ENCODE measurements at regions not wholly inside any gene's neighbourhood (a gene's known extent, or its start where the extent isn't known, plus 50 kb on each side); places are given as distances from the start of the nearest gene placed in this dataset.

GRCh38 chr11:42720716-42721563 lies 590.9 kb upstream of the API5 start:
- Histone ChIP-seq H3K9me1 (replicated peaks; ENCODE audit: control insufficient read depth, extremely low read depth, insufficient read depth, low read length) (no peaks in the 10 kb centered on the region), H3K4me3 (replicated peaks in 1 of 3; ENCODE audit: insufficient read depth in 1 of 3, low read depth in 1 of 3, low read length in 3 of 3) (no peak overlapping the region), H4K20me1 (replicated peaks; ENCODE audit: control insufficient read depth, extremely low read depth, insufficient read depth, low read length) (no peaks in the 10 kb centered on the region), H3K9me3 (replicated peaks; ENCODE audit: control insufficient read depth, insufficient read depth, low read length) (no peaks in the 10 kb centered on the region), H3K27me3 (ENCODE audit: control insufficient read depth in 2 of 2, insufficient read depth in 2 of 2, low read length in 2 of 2) (no peaks in the 10 kb centered on the region), H3K79me2 (ENCODE audit: control insufficient read depth, insufficient read depth, low read length) (no peaks in the 10 kb centered on the region), H3K27ac (ENCODE audit: insufficient read depth, low read depth, low read length) (no peak overlapping the region), H3K36me3 (ENCODE audit: control insufficient read depth in 2 of 2, extremely low read depth in 1 of 2, insufficient read depth in 2 of 2, low read length in 2 of 2) (no peaks in the 10 kb centered on the region), H3K9ac (replicated peaks; ENCODE audit: extremely low read depth, insufficient read depth, low read length) (no peak overlapping the region), H3K4me2 (ENCODE audit: insufficient read depth, low read length) (no peak overlapping the region), H3K4me1 (ENCODE audit: control insufficient read depth, extremely low read depth, insufficient read depth, low read length) (no peaks in the 10 kb centered on the region), H2AFZ (ENCODE audit: low read depth, low read length) (no peak overlapping the region)
- intact Hi-C loops (cut with micrococcal nuclease) (no loop called here), dilution Hi-C loops (cut with MboI; ENCODE audit: extremely low pct_ligation_motif_present, low sequenced_read_pairs) (no loop called here)
- DNase-seq (ENCODE audit: low read depth, low spot score), result no peak
- TF ChIP-seq EZH2 (IDR thresholded peaks at IDR 0.05; ENCODE audit: borderline replicate concordance, low read depth, low read length, severe bottlenecking), result no peak
- no peak for TF ChIP-seq CTCF (IDR thresholded peaks at IDR 0.05; ENCODE audit: extremely low read depth in 1 of 2, insufficient read depth in 1 of 2, low read depth in 1 of 2, low read length in 2 of 2)
- TF ChIP-seq POLR2AphosphoS5 (IDR thresholded peaks at IDR 0.05; ENCODE audit: insufficient read depth, low read depth, low read length), result no peak
- TF ChIP-seq MYC (IDR thresholded peaks at IDR 0.05; ENCODE audit: low read depth, low read length), result no peak
- TF ChIP-seq POLR2A (IDR thresholded peaks at IDR 0.05; ENCODE audit: low read depth, low read length), result no peak
- no peak for TF ChIP-seq MAX (IDR thresholded peaks at IDR 0.05; ENCODE audit: insufficient read depth, insufficient read length)
- no peak for TF ChIP-seq GATA2 (IDR thresholded peaks at IDR 0.05; ENCODE audit: insufficient read depth, insufficient read length, low read depth, low read length)
- TF ChIP-seq FOS (IDR thresholded peaks at IDR 0.05; ENCODE audit: borderline replicate concordance, insufficient read depth, low read length), result no peak
- TF ChIP-seq JUN (IDR thresholded peaks at IDR 0.05; ENCODE audit: borderline replicate concordance, insufficient read depth, insufficient read length, low read depth), result no peak
- POLR2A ChIA-PET, result no interaction called here
- no TSS peak for BruUV-seq (replicated peaks)
- CTCF ChIA-PET, result no interaction called here
- FAIRE-seq, result no peak

All from endothelial cell of umbilical vein (primary cell).